Fibroblast of villous mesenchyme (primary cell): ENCODE measurements at regions not wholly inside any gene's neighbourhood (a gene's known extent, or its start where the extent isn't known, plus 50 kb on each side); places are given as distances from the start of the nearest gene placed in this dataset.

Source experiments
- DNase-seq: peaks from one replicate; pipeline ENCODE4 v3.0.0-alpha.2; 2010; ENCODE audit warnings: low read depth
- H3K4me3 ChIP-seq: 2 replicates; pipeline ENCODE4 v1.5.1; 2011; ENCODE audit warnings: low read depth, mild to moderate bottlenecking, low read length
- TF ChIP-seq, protein P1 (sequence below): IDR thresholded peaks from 2 replicates; pipeline ENCODE4 v1.5.1; 2012; ENCODE audit warnings: low read depth, mild to moderate bottlenecking, low read length; ENCODE audit not compliant: insufficient read depth

DNA sequence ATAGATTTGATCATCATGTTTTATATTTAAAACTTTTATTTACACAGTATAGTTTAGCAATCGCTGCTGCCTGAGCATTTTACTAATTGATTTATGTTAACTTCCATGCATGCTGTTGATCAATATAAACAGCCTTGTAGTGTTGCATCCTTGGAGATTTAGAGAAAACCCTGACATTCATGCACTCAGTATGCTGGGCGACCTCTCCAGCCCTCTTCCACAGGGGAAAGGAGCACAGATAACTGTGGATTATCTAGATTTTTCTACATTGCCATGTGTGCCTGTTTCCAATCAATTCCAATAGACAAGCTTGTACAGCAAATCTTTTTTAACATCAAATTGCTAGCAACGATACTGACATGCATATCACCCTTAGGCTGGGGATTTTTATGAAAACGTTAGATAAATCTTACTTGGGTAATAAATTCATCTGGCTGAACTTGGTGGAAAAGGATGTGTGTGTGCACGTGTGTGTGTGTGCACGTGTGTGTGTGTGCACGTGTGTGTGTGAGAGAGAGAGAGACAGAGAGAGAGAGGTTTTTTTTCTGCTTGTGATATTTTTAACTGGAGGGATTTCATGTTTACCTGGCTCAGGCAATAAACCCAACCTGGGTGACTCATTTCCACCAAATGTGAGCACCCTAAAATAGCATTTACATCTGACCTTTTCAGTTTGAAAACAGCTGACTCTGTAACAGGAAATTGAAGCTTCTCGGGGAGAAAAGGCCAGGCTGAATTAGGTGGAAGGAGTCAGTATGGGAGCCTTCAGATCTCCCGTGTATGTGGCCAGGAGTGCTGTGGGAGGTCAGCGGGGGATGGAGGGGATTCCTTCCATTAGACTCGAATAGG, 339.8 kb downstream of the PRDM2 start:
- DNase-seq = no peak
- no peak overlapping the region for H3K4me3 ChIP-seq

GRCh38 chr1:14049965-14050364, 350.0 kb downstream of the PRDM2 start:
- no peak overlapping the region for H3K4me3 ChIP-seq
- no peak for DNase-seq
- TF ChIP-seq, protein P1, sequence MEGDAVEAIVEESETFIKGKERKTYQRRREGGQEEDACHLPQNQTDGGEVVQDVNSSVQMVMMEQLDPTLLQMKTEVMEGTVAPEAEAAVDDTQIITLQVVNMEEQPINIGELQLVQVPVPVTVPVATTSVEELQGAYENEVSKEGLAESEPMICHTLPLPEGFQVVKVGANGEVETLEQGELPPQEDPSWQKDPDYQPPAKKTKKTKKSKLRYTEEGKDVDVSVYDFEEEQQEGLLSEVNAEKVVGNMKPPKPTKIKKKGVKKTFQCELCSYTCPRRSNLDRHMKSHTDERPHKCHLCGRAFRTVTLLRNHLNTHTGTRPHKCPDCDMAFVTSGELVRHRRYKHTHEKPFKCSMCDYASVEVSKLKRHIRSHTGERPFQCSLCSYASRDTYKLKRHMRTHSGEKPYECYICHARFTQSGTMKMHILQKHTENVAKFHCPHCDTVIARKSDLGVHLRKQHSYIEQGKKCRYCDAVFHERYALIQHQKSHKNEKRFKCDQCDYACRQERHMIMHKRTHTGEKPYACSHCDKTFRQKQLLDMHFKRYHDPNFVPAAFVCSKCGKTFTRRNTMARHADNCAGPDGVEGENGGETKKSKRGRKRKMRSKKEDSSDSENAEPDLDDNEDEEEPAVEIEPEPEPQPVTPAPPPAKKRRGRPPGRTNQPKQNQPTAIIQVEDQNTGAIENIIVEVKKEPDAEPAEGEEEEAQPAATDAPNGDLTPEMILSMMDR = no peak

More for the DNA sequence above, 339.8 kb downstream of the PRDM2 start:
- TF ChIP-seq, protein P1 = no peak

DNA sequence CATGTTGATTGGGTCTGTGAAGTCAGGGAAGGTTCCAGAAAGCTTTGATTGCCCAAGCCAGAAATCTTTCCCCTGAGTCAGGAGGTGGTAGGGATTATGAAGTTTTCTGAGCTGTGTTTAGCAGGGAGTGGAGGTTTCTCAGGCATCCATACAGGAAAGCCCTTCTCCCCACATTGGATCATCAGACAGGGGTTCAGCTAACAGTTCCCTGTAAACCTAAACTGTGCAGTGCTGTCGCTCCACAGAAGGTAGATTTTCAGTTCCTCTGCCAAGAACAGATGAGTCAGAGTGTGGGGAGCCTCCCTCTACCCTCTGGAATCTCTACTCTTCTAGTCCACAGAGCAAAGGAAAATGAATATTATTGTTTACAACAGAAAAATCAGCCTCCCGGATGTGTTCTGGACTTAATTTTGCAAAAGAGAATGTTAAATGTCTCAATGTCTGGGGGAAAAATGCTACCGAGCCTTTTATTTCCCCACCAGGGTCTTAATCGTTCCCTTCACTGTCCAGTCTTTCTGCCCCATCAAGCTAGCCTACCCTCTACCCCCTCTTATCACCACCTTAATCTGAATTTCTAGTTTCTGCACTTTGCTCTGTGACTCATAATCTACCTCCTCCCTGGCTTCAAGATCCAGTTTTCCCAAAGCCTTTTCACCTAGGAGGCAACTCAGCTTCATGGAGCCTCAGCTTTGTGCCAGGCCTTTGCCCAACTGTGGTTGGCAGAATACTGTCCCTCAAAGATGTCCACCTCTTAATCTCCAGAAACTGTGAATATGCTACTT, 355.6 kb downstream of the PRDM2 start:
- peak; percentile 42 for DNase-seq
- H3K4me3 ChIP-seq = no peak overlapping the region
- TF ChIP-seq, protein P1 = no peak

DNA sequence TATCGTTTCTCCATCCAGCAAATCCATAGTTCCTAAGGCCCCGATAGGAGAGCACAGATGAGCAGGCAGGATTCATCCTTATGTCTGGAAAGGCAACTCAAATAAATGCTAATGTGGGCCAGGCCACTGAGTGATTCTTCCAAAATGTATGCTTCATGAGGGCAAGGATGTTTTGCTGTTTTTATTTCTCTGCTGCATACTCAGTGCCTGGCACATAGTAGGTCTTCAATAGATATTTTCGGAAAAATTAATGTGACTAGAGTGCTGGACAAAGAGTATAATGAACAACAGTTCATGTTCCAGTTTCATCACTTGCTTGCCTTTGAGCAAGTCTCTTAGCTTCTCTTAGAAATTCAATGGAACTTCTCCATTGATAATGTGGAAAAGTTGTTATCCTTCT, 357.7 kb downstream of the PRDM2 start:
- DNase-seq = no peak
- TF ChIP-seq, protein P1 = no peak
- no peak overlapping the region for H3K4me3 ChIP-seq

- DNase-seq = no peak
- TF ChIP-seq, protein P1 = no peak
- no peak overlapping the region for H3K4me3 ChIP-seq
Measured at GRCh38 chr1:14061204-14061603, 361.2 kb downstream of the PRDM2 start.

- DNase-seq = no peak
- H3K4me3 ChIP-seq = no peak overlapping the region
- TF ChIP-seq, protein P1 = no peak
Measured at GRCh38 chr1:14061722-14062121, 361.7 kb downstream of the PRDM2 start.
